H1 (cell line): ENCODE measurements at regions not wholly inside any gene's neighbourhood (a gene's known extent, or its start where the extent isn't known, plus 50 kb on each side); places are given as distances from the start of the nearest gene placed in this dataset.

Experiments used
- ATF3 ChIP-seq: IDR thresholded peaks from 2 replicates; pipeline ENCODE4 v1.6.1; 2011; ENCODE audit warnings: low read depth, mild to moderate bottlenecking, low read length; ENCODE audit not compliant: insufficient read depth
- BRCA1 ChIP-seq: IDR thresholded peaks from 2 replicates; pipeline ENCODE4 v1.6.1; 2012; ENCODE audit warnings: low read depth, low read length, improper control_type of control experiment
- CEBPB ChIP-seq: IDR thresholded peaks from 2 replicates; pipeline ENCODE4 v1.6.1; 2012; ENCODE audit warnings: low read depth, low read length
- CTCF ChIP-seq, 3 experiments: IDR thresholded peaks; 1 replicate in 2 of 3; 2 replicates in 1 of 3; pipeline versions ENCODE4 v1.5.1 to v1.6.1; 2011; ENCODE audit warnings: low read length in 3 of 3, mild to moderate bottlenecking in 3 of 3, inconsistent platforms in 2 of 3, low read depth in 1 of 3, moderate library complexity in 1 of 3; ENCODE audit not compliant: insufficient read depth in 1 of 3; ENCODE audit errors: control extremely low read depth in 1 of 3
- EGR1 ChIP-seq: IDR thresholded peaks from 2 replicates; pipeline ENCODE4 v1.6.1; 2011; ENCODE audit warnings: low read depth, low read length, borderline replicate concordance
- JUND ChIP-seq: IDR thresholded peaks from 2 replicates; pipeline ENCODE4 v1.6.1; 2011; ENCODE audit warnings: mild to moderate bottlenecking, improper control_type of control experiment, low read length
- POLR2A ChIP-seq, 2 experiments: IDR thresholded peaks; 1 replicate in 1 of 2; 2 replicates in 1 of 2; pipeline ENCODE4 v1.6.1; 2011; ENCODE audit warnings: low read depth in 2 of 2, low read length in 2 of 2, mild to moderate bottlenecking in 2 of 2; ENCODE audit errors: control extremely low read depth in 1 of 2
- SAP30 ChIP-seq: fragments of 300-600 bp; sonication (generic); IDR thresholded peaks from 2 replicates; pipeline ENCODE4 v1.7.1; 2012; ENCODE audit warnings: low read length, moderate library complexity, mild to moderate bottlenecking, inconsistent platforms; ENCODE audit not compliant: insufficient read depth, insufficient replicate concordance
- SIN3A ChIP-seq, 2 experiments: IDR thresholded peaks in 1 of 2; conservative IDR thresholded peaks in 1 of 2; 2 replicates each; pipeline ENCODE4 v1.6.1; 2011 to 2012; ENCODE audit warnings: low read length in 2 of 2, improper control_type of control experiment in 1 of 2, low read depth in 1 of 2, mild to moderate bottlenecking in 1 of 2
- SRF ChIP-seq: IDR thresholded peaks from 2 replicates; pipeline ENCODE4 v1.6.1; 2011; ENCODE audit warnings: mild to moderate bottlenecking, low read depth, low read length, moderate library complexity
- TAF1 ChIP-seq: IDR thresholded peaks from 2 replicates; pipeline ENCODE4 v1.6.1; 2011; ENCODE audit warnings: mild to moderate bottlenecking, low read depth, low read length
- USF2 ChIP-seq: IDR thresholded peaks from 2 replicates; pipeline ENCODE4 v1.6.1; 2011; ENCODE audit warnings: low read length, improper control_type of control experiment
- YY1 ChIP-seq: IDR thresholded peaks from 2 replicates; pipeline ENCODE4 v1.6.1; 2011; ENCODE audit warnings: low read depth, mild to moderate bottlenecking, low read length
- ZNF274 ChIP-seq: IDR thresholded peaks from 2 replicates; pipeline ENCODE4 v1.7.0; 2012; ENCODE audit warnings: low read length, borderline replicate concordance; ENCODE audit errors: extremely low read depth

- no peak for TF ChIP-seq SRF
- no peak for TF ChIP-seq EGR1
- TF ChIP-seq CTCF (IDR thresholded peaks at IDR 0.05; ENCODE audit: control extremely low read depth in 1 of 3, insufficient read depth in 1 of 3, low read depth in 1 of 3, low read length in 3 of 3): no peak
- TF ChIP-seq USF2: no peak
- TF ChIP-seq SIN3A (conservative IDR thresholded peaks at IDR 0.05 in 1 of 2, IDR thresholded peaks at IDR 0.05 in 1 of 2; ENCODE audit: low read depth in 1 of 2, low read length in 2 of 2): no peak
- no peak for TF ChIP-seq ZNF274
- no peak for TF ChIP-seq SAP30
- no peak for TF ChIP-seq TAF1
- no peak for TF ChIP-seq CEBPB
- no peak for TF ChIP-seq JUND
- no peak for TF ChIP-seq YY1
- no peak for TF ChIP-seq POLR2A (IDR thresholded peaks at IDR 0.05; ENCODE audit: control extremely low read depth in 1 of 2, low read depth in 2 of 2, low read length in 2 of 2)
- TF ChIP-seq BRCA1: no peak
- no peak for TF ChIP-seq ATF3
Observed at GRCh38 chr5:125365747-125366146, 619.3 kb upstream of the ZNF608 start.
